Hepatocyte (in vitro differentiated cells): ENCODE measurements at regions not wholly inside any gene's neighbourhood (a gene's known extent, or its start where the extent isn't known, plus 50 kb on each side); places are given as distances from the start of the nearest gene placed in this dataset.

Experiments
- CTCF ChIP-seq: fragments of 200-600 bp; sonication (generic); IDR thresholded peaks from 2 replicates; pipeline ENCODE4 v1.5.1; 2016; ENCODE audit warnings: antibody characterized with exemption, mild to moderate bottlenecking; ENCODE audit not compliant: poor library complexity
- EZH2 ChIP-seq: fragments of 200-600 bp; sonication (generic); IDR thresholded peaks from 2 replicates; pipeline ENCODE4 v1.6.1; 2016; ENCODE audit warnings: antibody characterized with exemption, mild to moderate bottlenecking, borderline replicate concordance

DNA sequence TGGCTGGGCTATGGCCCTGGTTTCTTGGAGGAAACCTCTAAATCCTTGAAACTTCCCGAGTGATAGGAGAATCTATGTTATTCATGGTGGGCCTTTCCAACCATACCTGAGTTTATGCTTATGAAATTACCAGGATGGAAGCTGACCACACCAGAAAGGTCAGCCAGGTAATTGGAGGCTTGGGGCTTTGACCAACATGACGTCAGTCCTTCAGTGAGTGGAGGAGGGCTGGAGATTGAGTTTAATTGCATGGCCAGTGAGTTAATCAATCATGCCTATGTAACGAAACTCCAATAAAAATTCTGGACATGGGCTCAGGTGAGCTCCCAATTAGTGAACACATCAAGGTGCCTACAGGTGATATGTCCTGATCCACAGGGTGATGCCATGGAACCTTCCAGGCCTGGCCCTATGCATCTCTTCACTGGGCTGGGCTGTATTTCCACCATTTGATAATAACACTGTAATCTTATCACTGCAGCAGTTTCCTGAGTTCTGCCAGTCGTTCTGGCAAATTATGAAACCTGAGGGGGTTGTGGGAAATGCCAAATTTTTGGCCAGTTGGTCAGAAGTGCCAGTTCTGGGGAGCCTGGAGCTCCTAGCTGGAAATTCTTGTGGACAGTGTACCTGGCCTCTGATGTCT, 106.5 kb downstream of the CDH26 start:
- TF ChIP-seq EZH2 (no peak), CTCF (no peak)
